NCI-H1048 (cell line): ENCODE measurements at regions not wholly inside any gene's neighbourhood (a gene's known extent, or its start where the extent isn't known, plus 50 kb on each side); places are given as distances from the start of the nearest gene placed in this dataset.
"Not testable (repeated sequence)": the region's sequence is repeated elsewhere in the genome, so short reads cannot be mapped to it uniquely, and the experiment has no call there.

Experiments
- DNase-seq: peaks from one replicate; lab custom pipeline; 2025; lab: John Stamatoyannopoulos, UW

DNA sequence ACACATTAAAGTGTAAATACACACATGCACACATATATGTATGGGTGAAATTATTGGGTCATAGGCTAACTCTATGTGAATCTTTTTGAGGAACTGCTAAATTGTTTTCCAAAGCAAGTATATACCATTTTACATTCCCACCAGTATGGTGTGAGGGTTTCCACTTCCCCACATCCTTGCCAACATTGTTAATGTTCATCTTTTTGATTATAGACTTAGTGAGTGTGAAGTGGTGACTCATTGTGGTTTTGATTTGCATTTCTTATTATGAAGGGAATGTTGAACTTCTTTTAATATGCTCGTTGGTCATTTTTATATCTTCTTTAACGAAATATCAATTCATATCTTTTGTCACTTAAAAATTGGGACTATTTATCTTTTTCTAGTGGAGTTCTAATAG lies 181.8 kb upstream of the GCFC2 start:
- DNase-seq, result no peak

DNA sequence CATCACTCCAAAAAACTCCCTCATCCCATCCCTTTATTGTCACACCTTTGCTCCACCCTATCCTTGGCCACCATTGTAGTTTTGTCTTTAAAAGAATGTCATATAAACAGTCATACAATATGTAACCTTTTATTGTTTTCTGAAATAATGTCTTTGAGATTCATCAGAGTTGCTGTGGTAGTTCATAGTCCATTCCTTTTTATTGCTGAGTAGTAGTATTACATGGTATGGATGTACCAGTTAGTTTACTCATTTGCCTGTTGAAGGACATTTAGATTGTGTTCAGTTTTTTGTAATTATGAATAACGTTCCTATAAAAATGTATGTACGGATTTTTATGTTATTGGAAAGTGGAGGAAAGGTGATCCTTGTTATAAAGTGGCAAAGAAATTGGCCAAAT lies 171.8 kb upstream of the GCFC2 start:
- DNase-seq, result no peak

DNA sequence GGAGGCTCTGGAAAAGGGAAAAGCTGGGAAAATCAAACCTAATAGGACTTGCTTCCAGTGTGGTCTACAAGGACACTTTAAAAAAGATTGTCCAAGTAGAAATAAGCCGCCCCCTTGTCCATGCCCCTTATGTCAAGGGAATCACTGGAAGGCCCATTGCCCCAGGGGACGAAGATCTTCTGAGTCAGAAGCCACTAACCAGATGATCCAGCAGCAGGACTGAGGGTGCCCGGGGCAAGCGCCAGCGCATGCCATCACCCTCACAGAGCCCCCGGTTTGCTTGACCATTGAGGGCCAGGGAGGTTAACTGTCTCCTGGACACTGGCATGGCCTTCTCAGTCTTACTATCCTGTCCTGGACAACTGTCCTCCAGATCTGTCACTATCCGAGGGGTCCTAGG lies 164.9 kb upstream of the GCFC2 start:
- DNase-seq, result not testable (repeated sequence)

DNA sequence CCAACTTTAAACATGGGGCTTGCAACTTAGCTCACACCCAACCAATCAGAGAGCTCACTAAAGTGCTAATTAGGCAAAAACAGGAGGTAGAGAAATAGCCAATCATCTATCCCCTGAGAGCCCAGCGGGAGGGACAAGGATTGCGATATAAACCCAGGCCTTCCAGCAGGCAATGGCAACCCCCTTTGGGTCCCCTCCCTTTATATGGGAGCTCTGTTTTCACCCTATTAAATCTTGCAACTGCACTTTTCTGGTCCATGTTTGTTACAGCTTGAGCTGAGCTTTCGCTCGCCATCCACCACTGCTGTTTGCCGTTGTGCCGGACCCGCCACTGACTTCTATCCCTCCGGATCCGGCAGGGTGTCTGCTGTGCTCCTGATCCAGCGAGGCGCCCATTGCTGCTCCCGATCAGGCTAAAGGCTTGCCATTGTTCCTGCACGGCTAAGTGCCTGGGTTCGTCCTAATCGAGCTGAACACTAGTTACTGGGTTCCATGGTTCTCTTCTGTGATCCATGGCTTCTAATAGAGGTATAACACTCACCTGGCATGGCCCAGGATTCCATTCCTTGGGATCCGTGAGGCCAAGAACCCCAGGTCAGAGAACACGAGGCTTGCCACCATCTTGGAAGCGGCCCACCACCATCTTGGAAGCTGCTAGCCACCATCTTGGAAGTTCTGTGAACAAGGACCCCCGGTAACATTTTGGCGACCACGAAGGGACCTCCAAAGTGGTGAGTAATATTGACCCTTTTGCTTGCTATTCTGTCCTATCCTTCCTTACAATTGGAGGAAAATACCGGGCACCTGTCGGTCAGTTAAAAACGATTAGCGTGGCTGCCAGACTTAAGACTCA lies 161.3 kb upstream of the GCFC2 start:
- DNase-seq, result not testable (repeated sequence)

DNA sequence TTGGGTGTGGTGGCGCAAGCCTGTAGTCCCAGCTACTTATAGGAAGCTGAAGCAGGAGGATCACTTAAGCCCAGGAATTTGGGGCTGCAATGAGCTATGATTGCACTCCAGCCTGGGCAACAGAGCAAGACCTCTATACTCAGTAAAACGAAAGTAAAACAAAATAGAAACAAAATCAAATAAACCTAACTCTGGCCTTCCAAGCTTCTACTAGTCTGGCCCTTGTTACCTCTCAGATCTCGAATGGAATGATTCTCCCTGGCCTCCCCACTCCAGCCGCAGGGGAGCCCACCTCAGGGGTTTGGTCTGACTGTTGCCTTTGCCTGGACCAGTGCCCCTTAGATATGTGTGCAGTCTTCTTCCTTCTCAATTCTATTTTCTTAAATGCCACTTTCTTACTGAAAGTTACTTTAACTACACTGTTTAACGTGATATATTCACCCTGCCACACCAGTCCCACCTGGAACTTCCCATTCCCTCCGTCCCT lies 160.0 kb upstream of the GCFC2 start:
- no peak for DNase-seq

DNA sequence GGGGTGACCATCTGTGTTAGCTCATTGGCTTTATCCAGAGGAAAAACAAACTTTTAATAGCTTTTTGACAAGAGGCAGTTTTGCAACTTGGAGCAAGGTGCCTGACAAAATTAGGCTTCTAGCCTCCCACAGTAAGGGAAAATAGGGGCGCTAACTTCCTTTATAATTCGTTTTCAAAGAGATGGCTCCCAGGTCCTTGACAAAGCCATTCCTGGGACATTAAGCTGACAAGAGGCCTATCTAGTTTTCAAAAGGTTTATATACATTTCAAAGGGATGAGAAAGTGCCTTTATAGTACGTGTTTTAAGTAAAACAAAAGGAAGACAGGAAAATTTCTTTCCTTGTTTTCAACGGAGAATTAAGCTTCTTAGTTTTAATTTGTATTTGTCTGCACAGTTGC lies 159.4 kb upstream of the GCFC2 start:
- DNase-seq, result no peak

DNA sequence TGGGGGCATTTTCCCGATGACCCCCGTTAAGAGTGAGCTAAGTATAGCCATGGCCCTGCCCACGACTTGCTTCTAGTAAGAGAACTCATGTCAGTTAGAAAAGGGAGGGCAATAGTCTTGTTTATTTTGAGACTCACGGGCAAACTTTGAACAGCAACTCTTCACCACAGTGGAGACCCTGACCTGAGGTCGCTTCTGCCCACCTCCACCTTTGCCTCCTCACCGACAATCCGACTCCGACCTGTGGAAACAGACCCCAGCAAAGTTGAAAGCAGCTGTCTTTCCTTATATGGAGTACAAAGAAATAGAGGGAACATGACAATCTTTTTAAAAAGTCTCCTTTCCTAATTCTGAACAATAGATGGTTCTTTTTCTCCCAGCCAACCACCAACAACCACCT lies 155.0 kb upstream of the GCFC2 start:
- no peak for DNase-seq

DNA sequence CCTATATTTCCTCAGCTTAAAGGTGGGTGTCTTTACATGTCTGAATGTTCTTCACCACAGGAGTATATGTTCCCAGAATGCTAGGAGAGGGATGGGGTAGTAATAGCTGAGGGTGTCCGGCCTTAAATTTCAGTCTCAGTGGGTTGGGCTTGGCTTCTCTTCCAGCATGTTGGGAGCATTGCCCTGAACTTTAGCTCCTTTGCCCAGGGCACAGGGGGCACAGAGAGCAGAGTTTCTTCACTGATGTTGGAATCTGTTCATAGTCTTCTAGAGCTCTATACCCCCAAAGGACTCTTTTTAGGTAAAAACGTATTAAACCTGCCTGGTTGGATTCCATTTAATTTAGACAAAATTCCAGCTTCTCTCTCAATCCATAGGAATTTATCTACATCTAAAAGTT lies 154.4 kb upstream of the GCFC2 start:
- no peak for DNase-seq

DNA sequence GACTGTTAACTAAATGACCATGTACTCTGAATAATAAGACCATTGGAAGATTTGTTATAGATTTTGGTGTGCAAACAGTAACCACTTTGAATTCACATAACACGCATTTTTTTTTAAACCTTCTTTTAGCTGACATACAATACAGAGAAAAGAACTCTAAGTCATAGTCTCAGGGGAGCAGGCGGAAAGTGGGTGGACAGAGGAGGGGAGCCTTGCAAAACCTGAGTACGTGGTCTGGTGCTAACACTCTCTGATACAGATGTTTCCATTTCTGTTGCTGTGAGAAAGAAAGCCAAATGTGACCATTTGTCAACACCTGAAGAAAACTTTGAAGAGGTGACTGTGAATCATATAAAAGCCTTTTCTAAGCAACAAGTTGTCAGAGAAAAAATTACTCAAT lies 151.8 kb upstream of the GCFC2 start:
- no peak for DNase-seq

DNA sequence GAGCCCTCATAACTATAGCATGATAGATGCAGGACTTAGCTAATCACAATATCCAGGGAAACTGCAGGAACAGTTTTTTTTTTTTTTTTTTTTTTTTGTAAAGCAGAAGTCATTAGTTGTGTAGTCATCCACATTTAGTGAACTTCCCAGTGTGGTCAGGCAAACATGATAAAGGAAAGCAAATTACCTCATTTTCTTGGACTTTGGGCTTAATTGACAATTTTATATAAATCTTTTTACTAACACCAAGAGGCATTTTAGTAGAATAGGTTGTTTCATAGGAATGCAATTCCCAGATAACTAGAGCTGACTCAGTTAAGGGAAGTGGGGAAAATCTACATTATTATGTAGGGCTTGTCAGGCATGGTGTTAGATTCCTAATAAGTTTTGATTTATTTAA lies 142.7 kb upstream of the GCFC2 start:
- no peak for DNase-seq

DNA sequence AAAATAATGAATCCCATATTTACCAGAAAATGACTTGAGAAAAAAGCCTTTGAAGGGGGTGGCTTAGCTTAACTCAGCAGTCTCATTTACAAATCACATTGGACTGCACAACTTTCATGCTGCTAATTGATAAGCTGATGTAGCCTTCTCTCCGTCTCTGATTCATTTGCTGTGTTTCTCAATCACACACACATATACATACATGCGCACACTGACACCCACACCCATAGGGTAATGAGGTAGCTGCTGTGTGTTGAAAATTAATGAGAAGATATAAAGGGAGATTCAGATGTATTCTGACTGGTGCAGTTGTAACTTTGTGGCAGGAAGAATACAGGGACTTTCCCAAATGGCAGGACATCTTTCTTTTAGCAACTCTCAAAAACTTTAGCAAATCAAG lies 141.9 kb upstream of the GCFC2 start:
- DNase-seq, result no peak

DNA sequence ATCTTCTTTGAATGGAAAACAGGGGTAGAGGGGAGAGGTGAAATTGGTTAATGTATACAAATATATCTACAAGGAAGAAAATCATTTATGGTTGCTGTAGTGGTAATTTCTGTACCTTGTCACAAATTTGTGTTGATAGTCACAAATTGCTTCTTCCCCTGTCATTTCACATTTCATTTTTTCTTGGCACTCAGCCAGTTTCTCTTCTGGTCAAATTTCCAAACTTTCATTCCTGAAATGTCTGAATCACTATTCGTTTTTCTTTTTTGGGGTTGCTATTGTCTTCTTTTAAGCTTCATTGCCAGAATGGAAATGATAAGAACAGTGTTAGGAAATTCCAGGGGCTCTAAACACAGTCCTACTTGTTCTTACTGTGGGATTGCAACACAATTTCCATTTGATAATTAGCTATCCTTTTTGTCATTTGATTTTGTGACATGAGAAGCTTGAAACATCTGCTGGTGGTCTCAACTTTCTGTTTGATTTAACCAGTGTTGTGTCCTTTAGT lies 136.0 kb upstream of the GCFC2 start:
- no peak for DNase-seq

DNA sequence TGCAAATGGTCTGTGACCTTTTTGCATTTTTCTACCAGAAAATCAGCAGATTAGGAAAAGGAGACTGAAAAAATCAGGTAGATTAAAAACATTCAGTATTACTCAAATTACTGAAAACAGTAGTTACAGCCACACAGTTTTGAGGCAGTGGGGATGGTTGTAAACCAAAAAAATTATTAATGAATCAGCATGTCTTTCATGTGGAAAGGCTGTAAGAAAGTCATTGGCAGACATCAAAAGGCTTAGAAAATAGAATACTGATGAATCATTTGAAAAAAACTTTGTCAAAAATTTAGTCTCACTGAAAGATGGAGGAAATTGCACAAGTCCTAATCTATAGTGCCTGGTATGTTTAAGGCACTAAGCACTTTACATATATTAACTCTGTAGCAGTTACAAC lies 133.9 kb upstream of the GCFC2 start:
- no peak for DNase-seq

DNA sequence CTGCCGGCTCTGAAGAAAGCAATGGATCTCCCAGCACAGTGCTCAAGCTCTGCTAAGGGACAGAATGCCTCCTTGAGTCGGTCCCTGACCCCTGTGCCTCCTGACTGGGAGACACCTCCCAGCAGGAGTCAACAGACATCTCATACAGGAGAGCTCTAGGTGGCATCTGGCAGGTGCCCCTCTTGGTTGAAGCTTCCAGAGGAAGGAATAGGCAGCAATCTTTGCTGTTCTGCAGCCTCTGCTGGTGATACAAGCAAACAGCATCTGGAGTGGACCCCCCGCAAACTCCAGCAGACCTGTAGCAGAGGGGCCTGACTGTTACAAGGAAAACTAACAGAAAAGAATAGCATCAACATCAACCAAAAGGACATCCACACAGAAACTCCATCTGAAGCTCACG lies 123.9 kb upstream of the GCFC2 start:
- not testable (repeated sequence) for DNase-seq

DNA sequence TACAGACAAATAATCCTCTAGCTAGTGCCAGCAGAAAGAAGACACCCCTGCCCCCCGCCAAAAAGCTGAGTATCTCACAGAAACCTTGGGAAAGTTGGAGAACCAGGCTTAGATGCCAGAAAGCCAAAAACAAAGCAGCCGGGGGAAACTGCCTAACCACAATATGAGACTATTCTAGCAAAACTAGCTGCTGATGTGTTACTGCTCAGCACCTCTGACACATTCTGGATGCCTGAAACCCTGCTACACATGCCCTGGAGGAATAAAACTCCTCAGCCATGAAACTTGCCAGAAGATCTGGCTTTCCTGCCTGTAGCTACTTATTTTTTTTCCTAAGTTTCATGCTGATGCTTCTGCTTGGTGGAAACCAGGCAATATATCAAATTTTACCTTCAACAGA lies 122.7 kb upstream of the GCFC2 start:
- no peak for DNase-seq

DNA sequence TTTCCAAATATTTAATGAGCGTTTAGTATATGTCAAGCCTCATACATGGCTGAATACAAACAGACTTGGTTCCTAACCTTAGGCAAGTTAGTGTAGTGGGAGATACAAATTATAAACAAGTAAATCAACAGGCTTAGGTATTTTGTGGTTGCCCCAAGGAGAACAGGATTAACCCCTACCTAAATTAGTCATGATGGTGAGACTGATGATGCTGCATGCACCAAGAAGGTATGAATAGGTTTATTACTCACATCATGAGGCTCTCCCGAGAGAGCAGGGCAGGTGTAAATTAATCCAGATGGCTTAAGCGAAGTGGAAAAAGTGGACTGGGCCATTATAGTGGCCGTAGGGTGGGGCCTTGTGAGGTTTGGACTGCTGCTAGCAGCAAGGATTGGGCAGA lies 118.1 kb upstream of the GCFC2 start:
- DNase-seq, result no peak

DNA sequence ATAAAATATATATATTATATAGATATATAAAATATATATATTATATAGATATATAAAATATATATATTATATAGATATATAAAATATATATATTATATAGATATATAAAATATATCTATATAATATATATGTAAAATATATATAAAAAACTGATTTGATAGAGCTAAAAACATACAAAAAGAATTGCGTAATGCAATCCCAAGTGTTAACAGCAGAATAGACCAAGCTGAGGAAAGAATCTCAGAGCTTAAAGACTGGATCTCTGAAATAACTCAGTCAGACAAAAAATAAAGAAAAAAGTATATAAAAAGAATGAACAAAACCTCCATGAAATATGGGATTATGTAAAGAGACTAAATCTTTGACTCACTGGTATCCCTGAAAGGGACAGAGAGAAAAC lies 112.8 kb upstream of the GCFC2 start:
- not testable (repeated sequence) for DNase-seq

DNA sequence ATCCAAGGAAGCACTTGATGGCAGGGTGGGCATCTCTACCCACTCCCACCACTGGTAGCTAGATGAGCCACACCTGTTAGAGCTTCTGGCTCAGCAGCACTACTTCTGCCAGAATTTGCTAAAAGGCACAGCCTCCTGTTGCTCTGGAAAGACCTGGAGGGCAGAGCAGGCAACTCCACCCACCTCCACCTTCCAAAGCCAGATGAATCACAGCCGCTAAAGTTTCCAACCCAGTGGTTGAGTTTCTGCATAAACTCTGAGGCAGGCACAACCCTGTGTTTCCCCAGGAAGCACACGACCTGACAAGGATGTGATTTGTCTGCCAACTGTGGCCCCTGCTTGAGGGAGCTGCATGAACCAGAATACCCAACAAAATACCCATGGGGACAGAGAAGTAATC lies 111.6 kb upstream of the GCFC2 start:
- DNase-seq, result no peak

DNA sequence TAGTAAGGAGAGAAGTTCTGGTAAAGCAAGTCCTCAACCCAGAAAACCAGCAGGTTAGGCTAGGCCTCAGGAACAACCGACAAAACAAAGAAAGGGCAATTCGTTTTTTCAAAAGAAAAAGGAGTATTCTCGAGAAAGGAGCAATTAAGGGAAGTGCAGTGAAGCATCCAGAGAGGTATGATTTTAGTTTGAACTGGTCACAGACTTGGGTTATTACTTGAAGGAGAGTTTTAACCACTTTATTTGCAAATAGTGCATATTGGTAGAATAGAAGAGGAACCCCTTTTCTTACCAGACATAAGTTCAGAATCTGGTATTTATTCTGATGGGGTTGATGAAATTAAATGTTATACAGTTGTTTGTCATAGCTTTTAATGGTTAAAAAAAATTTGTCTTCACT lies 110.0 kb upstream of the GCFC2 start:
- DNase-seq, result no peak

DNA sequence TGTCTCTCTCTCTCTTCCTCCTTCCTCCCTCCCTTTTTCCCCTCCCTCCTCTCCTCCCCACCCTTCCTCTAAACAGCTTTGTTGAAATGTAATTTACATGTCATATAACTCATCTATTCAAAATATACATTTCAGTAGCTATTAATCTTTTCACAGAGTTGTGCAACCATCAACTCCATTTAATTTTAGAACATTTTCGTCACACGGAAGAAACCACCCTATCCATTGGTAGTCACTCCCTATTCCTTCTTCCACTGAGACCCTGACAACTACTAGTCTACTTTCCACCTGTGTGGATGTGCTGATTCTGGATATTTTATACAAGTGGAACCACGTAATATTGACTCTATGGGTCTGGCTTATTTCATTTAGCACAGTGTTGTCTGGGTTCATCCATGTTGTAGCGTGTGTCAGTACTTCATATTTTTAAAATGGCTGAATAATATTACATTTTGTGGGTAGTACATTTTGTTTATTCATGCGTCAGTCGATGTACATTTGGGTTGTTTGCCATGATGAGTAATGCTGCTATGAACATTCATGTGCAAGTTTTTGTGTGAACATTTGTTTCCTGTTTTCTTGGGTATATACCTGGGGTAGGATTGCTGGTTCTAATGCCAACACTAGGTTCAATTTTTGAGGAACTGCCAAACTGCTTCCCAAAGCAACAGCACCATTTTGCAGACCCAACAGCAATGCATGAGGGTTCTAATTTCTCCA lies 100.1 kb upstream of the GCFC2 start:
- DNase-seq, result no peak

DNA sequence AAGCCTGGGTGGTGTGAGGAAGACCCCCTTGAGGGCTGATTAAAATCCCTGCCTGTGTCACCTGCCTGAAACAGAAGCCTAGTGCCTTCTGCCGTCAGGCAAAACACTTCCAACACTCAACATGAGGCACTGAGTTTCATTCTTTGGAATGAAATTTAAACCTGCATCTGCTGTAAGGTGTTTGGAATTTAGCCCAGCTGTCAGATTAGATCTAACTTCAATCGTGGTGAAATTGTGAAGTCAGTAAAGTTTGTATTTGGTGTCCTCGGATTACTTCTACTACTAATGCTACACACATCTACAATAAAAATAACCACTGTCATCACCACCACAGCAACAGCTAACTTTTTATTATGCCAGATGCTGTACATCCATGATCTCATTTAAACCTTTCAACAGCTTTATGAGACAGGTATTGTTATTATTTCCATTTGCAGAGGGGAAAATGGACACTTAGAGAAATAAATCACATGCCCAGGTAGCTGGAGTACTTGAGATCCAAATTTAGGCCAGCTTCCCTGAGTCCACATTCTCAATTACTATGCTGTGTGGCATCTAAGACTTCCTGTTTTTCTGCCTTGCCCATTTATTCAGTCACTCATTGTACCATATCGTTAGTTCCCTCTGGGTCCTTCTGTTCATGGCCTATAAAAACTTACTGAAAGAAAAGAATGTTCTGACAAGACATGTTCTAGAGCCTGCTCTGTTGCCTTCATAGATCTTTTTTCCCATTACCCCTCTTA lies 98.2 kb upstream of the GCFC2 start:
- DNase-seq, result no peak

DNA sequence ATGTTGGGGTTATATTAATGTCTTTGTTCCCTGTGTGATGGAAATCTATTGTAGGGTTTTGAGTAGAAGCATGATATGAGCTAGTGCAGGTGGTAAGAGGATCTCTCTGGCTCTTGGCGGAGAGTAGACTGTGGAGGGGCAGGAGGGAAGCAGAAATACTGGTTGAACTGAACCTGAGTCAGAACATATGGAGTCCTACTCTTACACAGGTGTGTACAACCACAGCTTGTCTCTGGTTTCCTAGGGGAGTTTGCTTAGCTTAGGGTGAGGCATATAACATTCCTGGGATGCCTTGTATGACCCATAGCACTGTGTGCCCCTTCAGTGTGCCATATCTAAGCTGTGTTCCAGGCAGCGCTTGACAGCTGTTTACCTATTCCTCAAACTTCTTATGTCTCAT lies 97.3 kb upstream of the GCFC2 start:
- DNase-seq, result no peak
